Ectodermal cell (in vitro differentiated cells): ENCODE measurements at regions not wholly inside any gene's neighbourhood (a gene's known extent, or its start where the extent isn't known, plus 50 kb on each side); places are given as distances from the start of the nearest gene placed in this dataset.

ENCODE experiments used
- H3K27ac ChIP-seq: 2 replicates; pipeline ENCODE4 v1.7.0; 2013; ENCODE audit warnings: mild to moderate bottlenecking, low read depth, low read length; ENCODE audit not compliant: insufficient read depth, poor library complexity, severe bottlenecking
- H3K27me3 ChIP-seq: 2 replicates; pipeline ENCODE4 v1.7.0; 2013; ENCODE audit warnings: mild to moderate bottlenecking, low read length; ENCODE audit not compliant: insufficient read depth, control insufficient read depth, poor library complexity, severe bottlenecking
- H3K36me3 ChIP-seq: one replicate; pipeline ENCODE4 v1.7.0; 2013; ENCODE audit warnings: low read length; ENCODE audit not compliant: control insufficient read depth, insufficient read depth
- H3K4me1 ChIP-seq: one replicate; pipeline ENCODE4 v1.7.0; 2013; ENCODE audit warnings: low read length; ENCODE audit not compliant: control insufficient read depth, insufficient read depth
- H3K4me3 ChIP-seq: 2 replicates; pipeline ENCODE4 v1.7.0; 2013; ENCODE audit warnings: low read depth, low read length, control low read depth; ENCODE audit not compliant: insufficient read depth
- H3K9me3 ChIP-seq: 2 replicates; pipeline ENCODE4 v1.7.0; 2013; ENCODE audit warnings: mild to moderate bottlenecking, low read length, moderate library complexity; ENCODE audit not compliant: control insufficient read depth
- WGBS, 2 experiments: methylation state at CpG; one replicate each; pipeline ENCODE4 v1.1.7; 2013; ENCODE audit warnings: missing lambda C conversion rate in 2 of 2; 5-methylcytosine and 5-hydroxymethylcytosine counted together

DNA sequence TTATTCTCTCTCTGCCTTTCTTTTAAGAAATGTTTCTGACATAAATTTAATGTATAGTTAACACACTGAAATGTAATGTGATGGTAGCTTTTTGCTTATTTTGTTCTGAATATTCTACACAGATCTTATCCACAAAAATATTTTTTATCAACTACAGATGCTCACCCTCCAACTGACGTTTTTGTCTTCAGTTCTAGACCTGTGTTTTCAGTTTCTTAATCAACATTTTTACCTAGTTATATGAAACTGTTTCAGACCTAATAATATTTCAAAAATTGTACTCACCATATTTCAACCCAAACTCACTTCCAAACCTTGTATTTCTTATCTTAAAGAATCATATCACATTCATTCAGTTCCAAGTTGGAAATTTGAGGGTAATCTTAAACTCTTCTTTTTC lies 452.8 kb downstream of the RFPL4B start:
- no peaks in the 10 kb centered on the region for H3K27me3 ChIP-seq

GRCh38 chr6:112800439-112800838 lies 453.3 kb downstream of the RFPL4B start:
- H3K36me3 ChIP-seq = no peaks in the 10 kb centered on the region
- H3K9me3 ChIP-seq = no peaks in the 10 kb centered on the region
- H3K27ac ChIP-seq = no peak overlapping the region
- WGBS, 2 experiments = no CpG with 5 or more reads among the region's 1 CpG
- no peak overlapping the region for H3K4me3 ChIP-seq
- H3K27me3 ChIP-seq = no peaks in the 10 kb centered on the region
- H3K4me1 ChIP-seq = no peaks in the 10 kb centered on the region

More for the DNA sequence above, 452.8 kb downstream of the RFPL4B start:
- H3K27ac ChIP-seq = no peak overlapping the region
- no peaks in the 10 kb centered on the region for H3K4me1 ChIP-seq
- no peak overlapping the region for H3K4me3 ChIP-seq
- H3K9me3 ChIP-seq = no peaks in the 10 kb centered on the region
- no peaks in the 10 kb centered on the region for H3K36me3 ChIP-seq
- WGBS, 2 experiments = 76 to 86% methylated on average over 1 of the region's 1 CpG

GRCh38 chr6:112800916-112801315 lies 453.8 kb downstream of the RFPL4B start:
- Histone ChIP-seq H3K4me1 (no peaks in the 10 kb centered on the region), H3K27ac (no peak overlapping the region), H3K9me3 (no peaks in the 10 kb centered on the region), H3K36me3 (no peaks in the 10 kb centered on the region), H3K27me3 (no peaks in the 10 kb centered on the region), H3K4me3 (no peak overlapping the region)
- WGBS, 2 experiments = no CpG with 5 or more reads among the region's 1 CpG

- 87 to 90% methylated on average over 3 of the region's 3 CpGs for WGBS, 2 experiments
- Histone ChIP-seq H3K27ac (no peak overlapping the region), H3K4me3 (no peak overlapping the region)
Observed at GRCh38 chr6:112801468-112802080, 454.4 kb downstream of the RFPL4B start.

DNA sequence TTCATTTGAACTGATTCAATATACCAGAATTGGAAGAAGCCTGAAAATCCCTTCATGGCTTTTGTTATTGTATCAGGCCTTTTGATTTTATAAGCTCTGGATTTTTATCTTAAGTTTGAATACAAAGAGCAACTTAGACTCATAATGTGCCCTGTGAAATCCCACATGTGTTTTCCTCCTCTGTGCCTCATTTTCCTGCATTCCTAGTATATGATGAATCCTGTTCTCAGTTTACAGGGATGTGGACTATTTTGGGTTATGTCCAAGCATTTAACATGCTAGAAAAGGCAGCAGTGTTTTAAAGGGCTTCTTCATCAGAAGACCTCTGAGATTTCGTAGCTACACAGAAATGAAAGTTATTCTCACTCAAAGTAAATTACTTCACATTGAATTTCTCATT lies 455.0 kb downstream of the RFPL4B start:
- WGBS, 2 experiments = 96 to 100% methylated on average over 1 of the region's 1 CpG
- no peak overlapping the region for H3K27ac ChIP-seq
- no peaks in the 10 kb centered on the region for H3K36me3 ChIP-seq
- no peaks in the 10 kb centered on the region for H3K4me1 ChIP-seq
- no peaks in the 10 kb centered on the region for H3K27me3 ChIP-seq
- H3K4me3 ChIP-seq = no peak overlapping the region
- no peaks in the 10 kb centered on the region for H3K9me3 ChIP-seq

More at GRCh38 chr6:112801468-112802080, 454.4 kb downstream of the RFPL4B start:
- no peaks in the 10 kb centered on the region for H3K9me3 ChIP-seq
- H3K36me3 ChIP-seq = no peaks in the 10 kb centered on the region
- H3K4me1 ChIP-seq = no peaks in the 10 kb centered on the region
- H3K27me3 ChIP-seq = no peaks in the 10 kb centered on the region

GRCh38 chr6:112804638-112805330 lies 457.7 kb downstream of the RFPL4B start:
- Histone ChIP-seq H3K36me3 (no peaks in the 10 kb centered on the region), H3K4me1 (no peaks in the 10 kb centered on the region), H3K4me3 (no peak overlapping the region), H3K27ac (no peak overlapping the region), H3K9me3 (no peaks in the 10 kb centered on the region), H3K27me3 (no peaks in the 10 kb centered on the region)
- 92 to 95% methylated on average over 2 to 3 of the region's 6 CpGs for WGBS, 2 experiments

DNA sequence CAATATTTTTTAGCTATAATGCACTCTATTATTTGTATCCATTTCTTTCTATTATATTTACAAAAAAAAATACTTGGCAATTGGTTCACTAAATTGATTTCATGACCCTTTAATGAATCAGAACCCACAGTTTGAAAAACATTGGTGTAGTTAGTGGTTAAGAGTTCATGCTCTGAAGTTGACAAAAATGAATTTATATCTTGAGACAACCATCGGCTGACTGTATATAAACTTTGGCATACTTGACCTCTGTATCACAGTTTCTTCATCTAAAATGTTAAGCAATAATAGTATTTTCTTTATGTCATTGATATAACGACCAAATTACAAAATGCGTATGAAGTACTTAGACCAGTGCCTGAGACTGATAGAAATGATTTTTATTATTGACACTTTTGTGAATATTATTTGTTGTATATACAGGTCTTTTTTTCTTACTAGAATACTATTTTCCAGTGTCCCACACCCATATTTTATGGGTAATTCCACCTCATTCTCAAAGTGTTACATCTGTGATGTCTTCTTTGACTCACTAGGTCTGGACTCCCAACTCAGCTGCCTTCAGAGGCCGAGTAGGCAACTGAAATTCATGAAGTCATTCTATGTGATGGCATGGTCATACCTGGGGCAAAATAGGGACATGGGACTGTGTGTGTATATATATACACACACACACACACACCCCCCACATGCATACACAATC lies 459.2 kb downstream of the RFPL4B start:
- WGBS, 2 experiments = 98 to 100% methylated on average over 1 to 4 of the region's 4 CpGs
- Histone ChIP-seq H3K9me3 (no peaks in the 10 kb centered on the region), H3K27me3 (no peaks in the 10 kb centered on the region), H3K36me3 (no peaks in the 10 kb centered on the region), H3K4me3 (no peak overlapping the region), H3K4me1 (no peaks in the 10 kb centered on the region), H3K27ac (no peak overlapping the region)

DNA sequence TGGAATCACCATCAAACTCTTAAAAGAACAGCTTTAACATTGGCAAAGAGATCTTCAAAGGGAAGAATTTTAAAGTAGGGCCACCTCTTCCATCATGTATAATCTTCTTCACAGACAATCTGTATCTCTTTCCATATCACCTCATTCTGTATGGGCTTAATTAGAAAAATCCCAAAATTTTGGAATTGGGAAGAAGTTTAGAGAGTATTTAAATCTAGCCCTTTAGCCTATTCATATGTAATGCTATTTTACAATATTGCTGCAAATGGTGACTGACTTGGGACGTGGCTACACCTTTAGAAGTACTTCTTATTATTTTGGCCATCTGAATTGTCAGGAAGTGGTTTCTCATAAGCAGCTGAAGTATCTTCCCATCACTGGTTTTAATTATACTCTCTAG lies 474.3 kb downstream of the RFPL4B start:
- no peaks in the 10 kb centered on the region for H3K36me3 ChIP-seq
- H3K9me3 ChIP-seq = no peaks in the 10 kb centered on the region
- 100% methylated on average over 1 of the region's 1 CpG; no CpG with 5 or more reads in 1 of the 2 experiments for WGBS, 2 experiments
- H3K4me1 ChIP-seq = no peaks in the 10 kb centered on the region
- H3K27me3 ChIP-seq = no peaks in the 10 kb centered on the region
- no peak overlapping the region for H3K4me3 ChIP-seq
- H3K27ac ChIP-seq = no peak overlapping the region

- peaks cover 2% of the 10 kb centered on the region for H3K4me1 ChIP-seq
- WGBS, 2 experiments = 84 to 92% methylated on average over 2 of the region's 2 CpGs
- H3K4me3 ChIP-seq = no peak overlapping the region
- no peaks in the 10 kb centered on the region for H3K27me3 ChIP-seq
- H3K27ac ChIP-seq = no peak overlapping the region
- H3K9me3 ChIP-seq = no peaks in the 10 kb centered on the region
- no peaks in the 10 kb centered on the region for H3K36me3 ChIP-seq
Observed at GRCh38 chr6:112822769-112823168, 475.6 kb downstream of the RFPL4B start.

DNA sequence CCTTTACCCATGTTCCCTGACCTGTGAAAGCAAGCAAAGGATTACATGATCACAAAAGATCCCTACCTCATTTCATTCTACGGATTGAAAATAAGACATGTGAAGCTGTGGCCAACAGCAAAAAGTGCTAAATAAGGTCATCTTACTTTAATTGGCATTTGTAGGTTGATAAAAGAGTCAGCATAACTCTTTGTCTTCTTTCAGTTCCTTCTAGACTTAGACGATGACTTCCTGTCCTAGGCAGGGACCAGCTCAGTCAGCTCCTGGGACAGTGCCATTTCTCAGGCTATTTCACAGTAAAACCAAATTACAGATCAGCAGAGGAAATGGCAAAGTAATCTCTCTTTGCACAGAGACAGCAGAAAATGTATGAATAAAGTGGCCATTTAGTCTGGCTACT lies 480.7 kb downstream of the RFPL4B start:
- H3K4me1 ChIP-seq = peaks cover 11% of the 10 kb centered on the region
- 87 to 90% methylated on average over 2 of the region's 2 CpGs for WGBS, 2 experiments

More for the DNA sequence above, 480.7 kb downstream of the RFPL4B start:
- no peaks in the 10 kb centered on the region for H3K36me3 ChIP-seq
- no peaks in the 10 kb centered on the region for H3K9me3 ChIP-seq
- H3K27ac ChIP-seq = no peak overlapping the region
- no peaks in the 10 kb centered on the region for H3K27me3 ChIP-seq
- no peak overlapping the region for H3K4me3 ChIP-seq
